B cell (primary cell): ENCODE measurements at regions not wholly inside any gene's neighbourhood (a gene's known extent, or its start where the extent isn't known, plus 50 kb on each side); places are given as distances from the start of the nearest gene placed in this dataset.

ENCODE experiments used
- CTCF ChIP-seq: fragments of 200-600 bp; IDR thresholded peaks from one replicate; pipeline ENCODE4 v1.8.0; 2022; ENCODE audit warnings: antibody characterized with exemption, mild to moderate bottlenecking
- EZH2 ChIP-seq: IDR thresholded peaks from 2 replicates; pipeline ENCODE4 v1.6.1; 2012; ENCODE audit warnings: borderline replicate concordance, low read depth, mild to moderate bottlenecking, moderate library complexity, low read length; ENCODE audit not compliant: insufficient read depth, poor library complexity, severe bottlenecking

DNA sequence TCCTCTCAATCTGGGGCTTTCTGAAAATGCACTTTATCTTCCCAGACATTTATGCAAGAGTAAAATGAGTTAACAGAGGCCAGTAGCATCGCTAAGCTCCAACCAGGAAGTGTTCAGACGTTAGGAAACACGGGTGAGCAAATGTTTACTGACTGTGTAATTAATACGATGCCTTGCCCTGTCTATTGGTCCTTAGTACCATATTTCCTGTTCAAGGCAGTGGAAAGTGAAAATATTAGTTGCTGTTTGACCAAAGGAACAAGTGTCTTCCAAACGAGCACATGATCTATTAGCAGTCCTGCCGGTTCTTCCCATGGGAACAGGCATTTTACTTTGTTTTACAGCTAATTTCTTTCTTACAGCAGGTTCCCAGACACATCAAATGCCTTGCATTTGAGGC is 311.1 kb upstream of the JAG1 start:
- TF ChIP-seq CTCF (no peak), EZH2 (no peak)
